HG03558 (cell line): ENCODE measurements at regions not wholly inside any gene's neighbourhood (a gene's known extent, or its start where the extent isn't known, plus 50 kb on each side); places are given as distances from the start of the nearest gene placed in this dataset.

ENCODE experiments used
- ATAC-seq: cut with Tn5 transposase; IDR thresholded peaks from one replicate; pipeline ENCODE4 v1.9.1; 2021; ENCODE audit warnings: moderate number of reproducible peaks; ENCODE audit not compliant: unreplicated experiment; ENCODE audit errors: extremely low read depth

GRCh38 chr14:86532219-86532618 is 1002.3 kb downstream of the FLRT2 start:
- ATAC-seq = no peak

GRCh38 chr14:86530457-86530856 is 1000.5 kb downstream of the FLRT2 start:
- ATAC-seq = no peak

- no peak for ATAC-seq
Observed at GRCh38 chr14:86527312-86527711, 997.4 kb downstream of the FLRT2 start.

- ATAC-seq = no peak
Observed at GRCh38 chr14:86525673-86526072, 995.7 kb downstream of the FLRT2 start.

- ATAC-seq = no peak
Observed at GRCh38 chr14:86521843-86522242, 991.9 kb downstream of the FLRT2 start.

- ATAC-seq = no peak
Observed at GRCh38 chr14:86521031-86521730, 991.2 kb downstream of the FLRT2 start.

- ATAC-seq = no peak
Observed at GRCh38 chr14:86518298-86518697, 988.4 kb downstream of the FLRT2 start.

- no peak for ATAC-seq
Observed at GRCh38 chr14:86515195-86515594, 985.3 kb downstream of the FLRT2 start.

GRCh38 chr14:86513564-86513963 is 983.6 kb downstream of the FLRT2 start:
- ATAC-seq = no peak

GRCh38 chr14:86513056-86513455 is 983.1 kb downstream of the FLRT2 start:
- no peak for ATAC-seq

GRCh38 chr14:86510491-86510890 is 980.5 kb downstream of the FLRT2 start:
- ATAC-seq = no peak

- no peak for ATAC-seq
Observed at GRCh38 chr14:86505808-86506207, 975.9 kb downstream of the FLRT2 start.

GRCh38 chr14:86501611-86502010 is 971.7 kb downstream of the FLRT2 start:
- ATAC-seq = no peak

- no peak for ATAC-seq
Observed at GRCh38 chr14:86491743-86492142, 961.8 kb downstream of the FLRT2 start.

GRCh38 chr14:86481104-86481503 is 951.2 kb downstream of the FLRT2 start:
- no peak for ATAC-seq

- ATAC-seq = no peak
Observed at GRCh38 chr14:86464341-86464740, 934.4 kb downstream of the FLRT2 start.

GRCh38 chr14:86462193-86462753 is 932.3 kb downstream of the FLRT2 start:
- no peak for ATAC-seq

- no peak for ATAC-seq
Observed at GRCh38 chr14:86457481-86458135, 927.7 kb downstream of the FLRT2 start.

- no peak for ATAC-seq
Observed at GRCh38 chr14:86450085-86450484, 920.1 kb downstream of the FLRT2 start.

GRCh38 chr14:86442135-86442534 is 912.2 kb downstream of the FLRT2 start:
- no peak for ATAC-seq

GRCh38 chr14:86430853-86431252 is 900.9 kb downstream of the FLRT2 start:
- no peak for ATAC-seq

- ATAC-seq = no peak
Observed at GRCh38 chr14:86423214-86423613, 893.3 kb downstream of the FLRT2 start.
